ENCODE measurements at regions not wholly inside any gene's neighbourhood (a gene's known extent, or its start where the extent isn't known, plus 50 kb on each side); places are given as distances from the start of the nearest gene placed in this dataset.

GRCh38 chr5:4245511-4245910 lies 649.9 kb downstream of the IRX1 start:
- no peak for TF ChIP-seq POLR2AphosphoS5 (IDR thresholded peaks at IDR 0.05; ENCODE audit: low read depth, low read length)
- TF ChIP-seq SIN3A (IDR thresholded peaks at IDR 0.05; ENCODE audit: borderline replicate concordance, insufficient read depth, low read length), result no peak
- TF ChIP-seq REST (IDR thresholded peaks at IDR 0.05; ENCODE audit: insufficient read depth in 1 of 2, low read depth in 2 of 2, low read length in 2 of 2), result no peak
- TF ChIP-seq TAF1 (IDR thresholded peaks at IDR 0.05; ENCODE audit: borderline replicate concordance, insufficient read depth, low read length), result no peak
- TF ChIP-seq FOXP2 (optimal IDR thresholded peaks at IDR 0.05; ENCODE audit: borderline replicate concordance, extremely low read depth, extremely low read length, insufficient read depth), result no peak

GRCh38 chr5:4246447-4246846 lies 650.8 kb downstream of the IRX1 start:
- TF ChIP-seq REST (IDR thresholded peaks at IDR 0.05; ENCODE audit: insufficient read depth in 1 of 2, low read depth in 2 of 2, low read length in 2 of 2) (no peak), FOXP2 (optimal IDR thresholded peaks at IDR 0.05; ENCODE audit: borderline replicate concordance, extremely low read depth, extremely low read length, insufficient read depth) (no peak), SIN3A (IDR thresholded peaks at IDR 0.05; ENCODE audit: borderline replicate concordance, insufficient read depth, low read length) (no peak), TAF1 (IDR thresholded peaks at IDR 0.05; ENCODE audit: borderline replicate concordance, insufficient read depth, low read length) (no peak), POLR2AphosphoS5 (IDR thresholded peaks at IDR 0.05; ENCODE audit: low read depth, low read length) (no peak)

- TF ChIP-seq FOXP2 (optimal IDR thresholded peaks at IDR 0.05; ENCODE audit: borderline replicate concordance, extremely low read depth, extremely low read length, insufficient read depth) (no peak), SIN3A (IDR thresholded peaks at IDR 0.05; ENCODE audit: borderline replicate concordance, insufficient read depth, low read length) (no peak), REST (IDR thresholded peaks at IDR 0.05; ENCODE audit: insufficient read depth in 1 of 2, low read depth in 2 of 2, low read length in 2 of 2) (no peak), POLR2AphosphoS5 (IDR thresholded peaks at IDR 0.05; ENCODE audit: low read depth, low read length) (no peak), TAF1 (IDR thresholded peaks at IDR 0.05; ENCODE audit: borderline replicate concordance, insufficient read depth, low read length) (no peak)
Measured at GRCh38 chr5:4250254-4250653, 654.6 kb downstream of the IRX1 start.

GRCh38 chr5:4252385-4252784 lies 656.8 kb downstream of the IRX1 start:
- no peak for TF ChIP-seq POLR2AphosphoS5 (IDR thresholded peaks at IDR 0.05; ENCODE audit: low read depth, low read length)
- TF ChIP-seq TAF1 (IDR thresholded peaks at IDR 0.05; ENCODE audit: borderline replicate concordance, insufficient read depth, low read length), result no peak
- no peak for TF ChIP-seq REST (IDR thresholded peaks at IDR 0.05; ENCODE audit: insufficient read depth in 1 of 2, low read depth in 2 of 2, low read length in 2 of 2)
- no peak for TF ChIP-seq SIN3A (IDR thresholded peaks at IDR 0.05; ENCODE audit: borderline replicate concordance, insufficient read depth, low read length)
- no peak for TF ChIP-seq FOXP2 (optimal IDR thresholded peaks at IDR 0.05; ENCODE audit: borderline replicate concordance, extremely low read depth, extremely low read length, insufficient read depth)

GRCh38 chr5:4254736-4255135 lies 659.1 kb downstream of the IRX1 start:
- TF ChIP-seq TAF1 (IDR thresholded peaks at IDR 0.05; ENCODE audit: borderline replicate concordance, insufficient read depth, low read length) (no peak), POLR2AphosphoS5 (IDR thresholded peaks at IDR 0.05; ENCODE audit: low read depth, low read length) (no peak), FOXP2 (optimal IDR thresholded peaks at IDR 0.05; ENCODE audit: borderline replicate concordance, extremely low read depth, extremely low read length, insufficient read depth) (no peak), REST (IDR thresholded peaks at IDR 0.05; ENCODE audit: insufficient read depth in 1 of 2, low read depth in 2 of 2, low read length in 2 of 2) (no peak), SIN3A (IDR thresholded peaks at IDR 0.05; ENCODE audit: borderline replicate concordance, insufficient read depth, low read length) (no peak)

Measured in PFSK-1 (cell line).